ENCODE measurements at regions not wholly inside any gene's neighbourhood (a gene's known extent, or its start where the extent isn't known, plus 50 kb on each side); places are given as distances from the start of the nearest gene placed in this dataset.

DNA sequence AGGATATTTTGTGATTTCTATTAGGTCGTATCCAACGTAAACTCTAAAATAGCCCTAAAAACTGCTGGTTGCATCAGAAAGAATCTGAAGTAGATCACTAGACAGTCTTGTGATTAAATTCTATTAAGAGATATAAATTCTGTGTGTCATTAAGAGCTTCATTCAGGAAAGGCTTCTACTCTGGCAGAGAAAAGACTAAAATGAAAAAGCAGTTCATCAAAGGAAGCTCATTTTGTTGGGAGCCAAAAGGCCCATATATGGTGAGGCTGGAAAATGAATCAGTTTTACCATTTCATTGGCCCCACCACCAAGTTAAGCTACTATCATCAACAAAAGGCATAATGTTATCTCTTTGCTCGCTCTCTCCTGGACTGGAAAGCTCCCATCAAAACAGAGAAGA, 261.1 kb downstream of the SATB2 start:
- no peaks in the 10 kb centered on the region for H3K4me1 ChIP-seq (ENCODE audit: low read length)
- H3F3A ChIP-seq (ENCODE audit: insufficient read depth, low read length), result no peaks in the 10 kb centered on the region
- no peak overlapping the region for H3K27ac ChIP-seq (ENCODE audit: low read length)
- no peaks in the 10 kb centered on the region for H3K27me3 ChIP-seq (replicated peaks; ENCODE audit: insufficient read depth, low read length)
- TF ChIP-seq EZH2phosphoT487 (IDR thresholded peaks at IDR 0.05; ENCODE audit: low read length) (no peak), EZH2 (optimal IDR thresholded peaks at IDR 0.05; ENCODE audit: low read depth, low read length) (no peak)
- TF ChIP-seq, protein P1, sequence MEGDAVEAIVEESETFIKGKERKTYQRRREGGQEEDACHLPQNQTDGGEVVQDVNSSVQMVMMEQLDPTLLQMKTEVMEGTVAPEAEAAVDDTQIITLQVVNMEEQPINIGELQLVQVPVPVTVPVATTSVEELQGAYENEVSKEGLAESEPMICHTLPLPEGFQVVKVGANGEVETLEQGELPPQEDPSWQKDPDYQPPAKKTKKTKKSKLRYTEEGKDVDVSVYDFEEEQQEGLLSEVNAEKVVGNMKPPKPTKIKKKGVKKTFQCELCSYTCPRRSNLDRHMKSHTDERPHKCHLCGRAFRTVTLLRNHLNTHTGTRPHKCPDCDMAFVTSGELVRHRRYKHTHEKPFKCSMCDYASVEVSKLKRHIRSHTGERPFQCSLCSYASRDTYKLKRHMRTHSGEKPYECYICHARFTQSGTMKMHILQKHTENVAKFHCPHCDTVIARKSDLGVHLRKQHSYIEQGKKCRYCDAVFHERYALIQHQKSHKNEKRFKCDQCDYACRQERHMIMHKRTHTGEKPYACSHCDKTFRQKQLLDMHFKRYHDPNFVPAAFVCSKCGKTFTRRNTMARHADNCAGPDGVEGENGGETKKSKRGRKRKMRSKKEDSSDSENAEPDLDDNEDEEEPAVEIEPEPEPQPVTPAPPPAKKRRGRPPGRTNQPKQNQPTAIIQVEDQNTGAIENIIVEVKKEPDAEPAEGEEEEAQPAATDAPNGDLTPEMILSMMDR (IDR thresholded peaks at IDR 0.05; ENCODE audit: low read length), result no peak
- no peak overlapping the region for H3K9ac ChIP-seq (ENCODE audit: low read length)
- H4K20me1 ChIP-seq (ENCODE audit: insufficient read depth, low read length), result no peaks in the 10 kb centered on the region
- H3K79me2 ChIP-seq (ENCODE audit: low read length), result no peaks in the 10 kb centered on the region
- H2AFZ ChIP-seq (ENCODE audit: low read length), result no peak overlapping the region
- H3K4me2 ChIP-seq (ENCODE audit: low read depth, low read length), result no peak overlapping the region
- DNase-seq, result no peak
- H3K36me3 ChIP-seq (replicated peaks; ENCODE audit: insufficient read depth, low read length), result no peaks in the 10 kb centered on the region
- no peaks in the 10 kb centered on the region for H3K9me2 ChIP-seq (replicated peaks; ENCODE audit: insufficient read depth, low read length)
- H3K9me3 ChIP-seq (replicated peaks; ENCODE audit: insufficient read depth, low read length), result no peaks in the 10 kb centered on the region
- no peak overlapping the region for H3K4me3 ChIP-seq (ENCODE audit: low read length)

DNA sequence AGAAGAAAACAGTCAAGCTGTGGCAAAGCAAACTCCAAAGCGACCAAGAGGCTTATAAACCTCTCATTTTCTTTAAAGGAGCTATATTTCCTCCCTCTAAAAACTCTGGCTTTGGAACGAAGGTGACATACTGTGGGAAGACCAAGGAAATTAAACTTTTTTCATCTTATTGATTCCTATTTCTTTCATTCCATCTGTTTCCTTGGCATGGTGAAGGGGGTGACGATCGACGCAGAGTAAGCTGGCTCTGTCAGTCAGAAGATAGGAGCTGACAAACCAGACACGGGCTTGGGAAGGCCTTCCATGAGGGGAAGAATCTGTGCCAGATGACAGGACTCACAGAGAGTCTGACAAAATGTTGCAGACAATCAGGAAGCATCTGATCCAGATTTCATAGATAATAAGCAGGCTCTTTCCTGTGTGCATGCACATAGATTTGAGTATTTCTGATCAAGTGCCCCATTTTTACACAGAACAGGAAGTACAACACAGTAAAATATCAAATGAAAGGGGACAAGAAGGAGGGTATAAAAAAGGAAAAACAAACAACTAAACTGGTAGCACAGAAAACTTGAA, 261.7 kb downstream of the SATB2 start:
- Histone ChIP-seq H3K4me2 (ENCODE audit: low read depth, low read length) (no peak overlapping the region), H3K4me3 (ENCODE audit: low read length) (no peak overlapping the region), H3K4me1 (ENCODE audit: low read length) (no peaks in the 10 kb centered on the region)

DNA sequence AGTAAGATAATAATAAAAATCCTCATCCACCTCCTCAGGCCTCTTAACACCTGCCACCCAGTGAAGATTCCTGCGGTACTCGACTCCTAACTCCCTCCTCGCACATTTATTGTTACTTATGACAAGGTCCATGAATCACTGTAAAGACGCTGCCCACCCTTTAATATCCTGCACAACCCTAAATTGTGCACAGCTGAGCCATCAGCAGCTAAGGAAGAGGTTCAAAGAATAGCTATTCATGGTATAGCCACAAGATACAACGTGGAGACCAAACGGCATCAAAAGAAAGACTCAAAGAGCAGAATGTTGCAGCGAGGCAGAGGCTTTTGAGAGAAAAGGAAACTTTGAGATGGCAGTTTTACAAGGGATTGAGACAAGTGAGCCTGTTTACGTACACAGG, 266.3 kb downstream of the SATB2 start:
- peaks cover 9% of the 10 kb centered on the region for H3K4me1 ChIP-seq (ENCODE audit: low read length)
- H3K27ac ChIP-seq (ENCODE audit: low read length), result no peak overlapping the region
- no peak overlapping the region for H2AFZ ChIP-seq (ENCODE audit: low read length)
- H3K4me3 ChIP-seq (ENCODE audit: low read length), result no peak overlapping the region
- H3K4me2 ChIP-seq (ENCODE audit: low read depth, low read length), result no peak overlapping the region
- no peaks in the 10 kb centered on the region for H3K79me2 ChIP-seq (ENCODE audit: low read length)
- H3F3A ChIP-seq (ENCODE audit: insufficient read depth, low read length), result no peaks in the 10 kb centered on the region
- H3K27me3 ChIP-seq (replicated peaks; ENCODE audit: insufficient read depth, low read length), result no peaks in the 10 kb centered on the region
- no peak overlapping the region for H3K9ac ChIP-seq (ENCODE audit: low read length)
- no peaks in the 10 kb centered on the region for H3K9me3 ChIP-seq (replicated peaks; ENCODE audit: insufficient read depth, low read length)
- no peaks in the 10 kb centered on the region for H4K20me1 ChIP-seq (ENCODE audit: insufficient read depth, low read length)
- DNase-seq, result no peak
- no peaks in the 10 kb centered on the region for H3K9me2 ChIP-seq (replicated peaks; ENCODE audit: insufficient read depth, low read length)
- TF ChIP-seq EZH2 (optimal IDR thresholded peaks at IDR 0.05; ENCODE audit: low read depth, low read length) (no peak), EZH2phosphoT487 (IDR thresholded peaks at IDR 0.05; ENCODE audit: low read length) (no peak)
- TF ChIP-seq, protein P1 (IDR thresholded peaks at IDR 0.05; ENCODE audit: low read length), result no peak
- H3K36me3 ChIP-seq (replicated peaks; ENCODE audit: insufficient read depth, low read length), result no peaks in the 10 kb centered on the region

More for the DNA sequence above, 261.7 kb downstream of the SATB2 start:
- H3K9ac ChIP-seq (ENCODE audit: low read length), result no peak overlapping the region
- H3K9me3 ChIP-seq (replicated peaks; ENCODE audit: insufficient read depth, low read length), result no peaks in the 10 kb centered on the region
- H3K79me2 ChIP-seq (ENCODE audit: low read length), result no peaks in the 10 kb centered on the region
- no peaks in the 10 kb centered on the region for H3K36me3 ChIP-seq (replicated peaks; ENCODE audit: insufficient read depth, low read length)
- DNase-seq, result no peak
- no peaks in the 10 kb centered on the region for H3K27me3 ChIP-seq (replicated peaks; ENCODE audit: insufficient read depth, low read length)
- H4K20me1 ChIP-seq (ENCODE audit: insufficient read depth, low read length), result no peaks in the 10 kb centered on the region
- no peak overlapping the region for H2AFZ ChIP-seq (ENCODE audit: low read length)
- no peaks in the 10 kb centered on the region for H3K9me2 ChIP-seq (replicated peaks; ENCODE audit: insufficient read depth, low read length)
- no peak overlapping the region for H3K27ac ChIP-seq (ENCODE audit: low read length)
- H3F3A ChIP-seq (ENCODE audit: insufficient read depth, low read length), result no peaks in the 10 kb centered on the region
- no peak for TF ChIP-seq EZH2 (optimal IDR thresholded peaks at IDR 0.05; ENCODE audit: low read depth, low read length)
- TF ChIP-seq EZH2phosphoT487 (IDR thresholded peaks at IDR 0.05; ENCODE audit: low read length), result no peak
- TF ChIP-seq, protein P1 (IDR thresholded peaks at IDR 0.05; ENCODE audit: low read length), result no peak
